HuH-7.5 (cell line): ENCODE measurements at regions not wholly inside any gene's neighbourhood (a gene's known extent, or its start where the extent isn't known, plus 50 kb on each side); places are given as distances from the start of the nearest gene placed in this dataset.
"Not testable (repeated sequence)": the region's sequence is repeated elsewhere in the genome, so short reads cannot be mapped to it uniquely, and the experiment has no call there.

Experiments
- DNase-seq: peaks from one replicate; pipeline ENCODE4 v3.0.0; 2011; ENCODE audit warnings: low spot score

DNA sequence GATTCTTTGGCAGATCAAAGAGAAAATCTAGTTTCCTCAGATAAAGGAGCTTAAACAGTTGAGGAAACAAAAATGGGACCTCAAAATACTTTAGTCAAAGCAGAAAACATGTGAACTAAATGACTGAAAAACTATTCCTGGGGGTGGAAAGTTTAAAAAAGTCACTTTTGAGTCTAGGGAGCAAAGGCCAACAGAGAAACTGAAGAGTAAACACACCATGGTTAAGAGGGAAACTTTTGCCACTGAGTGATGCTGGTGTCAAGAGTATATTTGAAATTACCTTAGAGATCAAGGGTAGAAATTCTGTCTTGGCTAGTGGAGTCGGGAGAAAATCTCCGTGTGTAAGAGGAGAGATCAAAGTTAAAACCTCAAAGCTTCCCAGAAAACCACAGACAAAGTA lies 501.2 kb upstream of the ADGRL4 start:
- DNase-seq, result no peak

DNA sequence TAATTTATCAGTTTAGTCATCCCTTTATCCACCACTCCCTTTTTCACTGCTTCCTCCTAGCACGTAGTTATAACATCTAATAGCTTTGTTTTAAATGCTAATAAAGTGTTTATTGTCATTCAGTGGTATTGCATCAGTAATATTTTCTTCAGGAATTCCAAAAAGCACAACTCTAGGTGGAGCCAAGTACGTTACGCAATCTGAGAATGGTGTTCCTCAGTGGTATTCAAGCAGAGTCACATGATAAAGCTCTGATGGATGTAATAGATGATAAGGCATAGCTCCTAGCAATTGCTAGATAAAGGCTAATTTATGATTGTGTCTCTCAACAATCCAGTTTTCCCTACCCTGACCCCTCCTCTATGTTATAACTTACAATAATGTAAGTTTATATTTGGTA lies 494.6 kb upstream of the ADGRL4 start:
- no peak for DNase-seq

DNA sequence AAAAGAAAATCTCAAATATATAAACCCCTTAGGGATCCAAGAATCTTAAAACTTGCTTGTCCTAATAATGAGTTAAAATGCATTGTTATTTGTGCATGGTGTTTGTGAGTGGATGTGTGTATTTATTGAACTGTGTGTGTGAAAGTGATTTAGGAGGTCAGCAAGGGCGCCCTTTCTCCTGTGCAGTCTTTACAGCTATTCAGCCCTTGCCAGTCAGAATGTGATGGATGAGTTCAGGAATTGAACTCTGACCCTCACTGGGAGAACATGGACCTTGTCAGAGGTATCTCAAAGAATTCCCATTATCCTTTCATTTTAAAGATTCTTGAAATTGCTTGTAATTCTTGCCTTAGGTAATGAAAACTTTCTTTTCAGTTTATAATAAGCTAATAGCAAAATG lies 493.0 kb upstream of the ADGRL4 start:
- DNase-seq, result no peak

DNA sequence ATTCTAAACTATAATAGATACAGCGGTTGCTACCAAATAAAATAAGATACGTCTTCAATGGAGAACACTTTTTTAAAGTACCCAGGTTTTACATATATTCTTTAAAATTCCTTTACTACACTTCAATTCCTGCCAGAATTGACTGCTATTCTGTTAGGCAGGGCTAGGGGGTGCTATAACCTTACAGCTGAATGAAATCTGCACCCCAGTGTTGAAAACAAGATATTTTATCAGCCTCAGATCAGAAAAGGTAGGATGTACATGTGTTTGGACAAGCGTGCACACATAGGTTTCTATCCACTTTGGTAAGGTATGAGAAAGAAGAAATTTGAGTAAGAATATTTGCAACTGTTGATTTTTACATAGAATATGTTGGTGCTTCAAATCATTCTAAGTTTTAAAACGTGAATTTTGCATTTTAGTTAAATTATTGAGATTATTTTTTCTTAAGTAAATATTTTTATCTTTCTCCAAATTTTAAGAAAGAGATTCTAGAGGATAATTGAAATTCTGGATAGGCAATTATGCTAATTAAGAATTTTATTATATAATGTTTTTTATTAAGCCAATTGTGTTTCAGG lies 490.8 kb upstream of the ADGRL4 start:
- DNase-seq, result no peak

DNA sequence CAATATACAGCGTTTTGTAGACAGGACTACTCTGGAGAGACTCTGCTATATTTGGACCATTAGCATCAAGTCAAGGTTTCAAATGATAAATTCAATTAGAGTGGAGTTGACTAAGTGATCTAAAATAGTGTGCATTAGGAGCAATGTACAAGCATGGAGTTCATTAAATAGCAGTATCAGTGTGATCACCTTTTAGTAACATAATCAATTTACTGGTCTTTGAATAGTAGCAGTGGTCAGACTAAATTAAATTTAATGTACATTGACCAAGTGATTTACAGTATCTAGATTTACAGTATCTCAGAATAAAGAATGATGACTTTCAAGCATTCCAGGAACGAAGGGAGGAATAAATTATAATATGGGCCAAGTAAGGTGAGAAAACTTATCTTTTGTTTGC lies 489.6 kb upstream of the ADGRL4 start:
- no peak for DNase-seq

DNA sequence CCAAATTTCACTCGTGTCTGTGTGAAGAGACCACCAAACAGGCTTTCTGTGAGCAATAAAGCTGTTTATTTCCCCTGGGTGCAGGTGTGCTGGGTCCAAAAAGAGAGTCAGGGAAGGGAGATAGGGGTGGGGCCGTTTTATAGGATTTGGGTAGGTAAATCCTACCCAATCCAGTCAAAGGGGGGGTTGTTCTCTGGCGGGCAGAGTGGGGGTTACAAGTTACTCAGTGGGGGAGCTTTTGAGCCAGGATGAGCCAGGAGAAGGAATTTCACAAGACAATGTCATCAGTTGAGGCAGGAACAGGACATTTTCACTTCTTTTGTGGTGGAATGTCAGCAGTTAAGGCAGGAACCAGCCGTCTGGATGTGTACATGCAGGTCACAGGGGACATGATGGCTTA lies 487.2 kb upstream of the ADGRL4 start:
- DNase-seq, result not testable (repeated sequence)

DNA sequence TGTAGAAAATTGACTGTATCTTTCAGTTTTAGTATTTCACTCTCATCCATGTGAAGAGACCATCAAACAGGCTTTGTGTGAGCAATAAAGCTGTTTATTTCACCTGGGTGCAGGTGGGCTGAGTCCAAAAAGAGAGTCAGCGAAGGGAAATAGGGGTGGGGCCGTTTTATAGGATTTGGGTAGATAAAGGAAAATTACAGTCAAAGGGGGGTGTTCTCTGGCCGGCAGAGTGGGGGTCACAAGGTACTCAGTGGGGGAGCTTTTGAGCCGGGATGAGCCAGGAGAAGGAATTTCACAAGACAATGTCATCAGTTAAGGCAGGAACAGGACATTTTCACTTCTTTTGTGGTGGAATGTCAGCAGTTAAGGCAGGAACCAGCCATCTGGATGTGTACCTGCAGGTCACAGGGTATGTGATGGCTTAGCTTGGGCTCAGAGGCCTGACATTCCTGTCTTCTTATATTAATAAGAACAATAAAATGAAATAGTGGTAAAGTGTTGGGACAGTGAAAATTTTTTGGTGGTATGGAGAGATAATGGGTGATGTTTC lies 482.1 kb upstream of the ADGRL4 start:
- not testable (repeated sequence) for DNase-seq

DNA sequence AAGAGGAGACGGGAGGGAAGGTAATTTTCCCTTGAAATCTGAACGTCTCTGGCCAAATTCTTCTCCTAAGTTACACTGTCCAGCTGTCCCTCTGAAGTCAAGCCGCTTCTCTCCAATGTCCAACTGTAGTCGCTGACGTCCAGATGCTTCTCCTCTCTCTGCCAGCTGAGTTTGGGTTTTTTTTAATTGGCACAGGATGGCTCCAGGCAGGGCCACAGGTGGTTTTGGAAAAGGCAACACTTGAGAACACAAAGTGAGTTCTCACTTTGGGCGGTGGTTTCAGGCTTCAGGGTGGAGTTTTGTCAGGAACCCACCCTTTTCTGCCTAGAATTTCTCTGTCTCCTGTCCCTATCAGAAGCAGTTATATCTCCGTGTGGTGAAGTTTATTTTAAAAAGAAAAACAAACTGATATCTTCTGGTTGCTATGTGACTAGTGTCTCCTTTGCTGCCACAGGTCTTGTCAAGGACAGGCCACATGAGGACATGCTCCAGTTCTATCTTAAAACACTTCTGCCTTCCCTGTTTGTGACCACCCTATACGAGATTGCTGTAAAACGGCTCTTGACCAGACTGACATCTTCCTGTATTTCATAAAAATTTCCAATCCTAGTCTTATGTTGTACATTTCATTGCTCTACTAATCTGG lies 472.3 kb upstream of the ADGRL4 start:
- no peak for DNase-seq

DNA sequence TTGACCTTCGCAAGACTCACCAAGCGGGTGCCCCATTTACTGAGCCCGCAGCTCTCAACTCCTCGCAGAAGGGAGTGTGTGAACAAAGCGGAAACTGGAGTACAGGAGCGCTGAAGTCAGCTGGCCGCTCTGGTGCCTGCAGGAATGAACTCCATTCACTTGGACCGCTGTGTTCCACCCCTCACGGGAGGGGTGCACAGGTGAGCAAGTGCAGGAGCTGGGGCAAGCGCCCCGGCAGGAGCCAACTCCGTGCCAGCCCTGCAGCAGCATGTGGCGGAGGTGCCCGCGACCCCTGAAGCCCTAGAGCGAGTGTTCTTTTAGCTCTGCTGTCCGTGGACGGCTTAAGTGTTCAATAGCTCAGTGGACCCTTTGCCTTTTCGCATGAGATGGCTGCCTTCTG lies 471.6 kb upstream of the ADGRL4 start:
- no peak for DNase-seq

DNA sequence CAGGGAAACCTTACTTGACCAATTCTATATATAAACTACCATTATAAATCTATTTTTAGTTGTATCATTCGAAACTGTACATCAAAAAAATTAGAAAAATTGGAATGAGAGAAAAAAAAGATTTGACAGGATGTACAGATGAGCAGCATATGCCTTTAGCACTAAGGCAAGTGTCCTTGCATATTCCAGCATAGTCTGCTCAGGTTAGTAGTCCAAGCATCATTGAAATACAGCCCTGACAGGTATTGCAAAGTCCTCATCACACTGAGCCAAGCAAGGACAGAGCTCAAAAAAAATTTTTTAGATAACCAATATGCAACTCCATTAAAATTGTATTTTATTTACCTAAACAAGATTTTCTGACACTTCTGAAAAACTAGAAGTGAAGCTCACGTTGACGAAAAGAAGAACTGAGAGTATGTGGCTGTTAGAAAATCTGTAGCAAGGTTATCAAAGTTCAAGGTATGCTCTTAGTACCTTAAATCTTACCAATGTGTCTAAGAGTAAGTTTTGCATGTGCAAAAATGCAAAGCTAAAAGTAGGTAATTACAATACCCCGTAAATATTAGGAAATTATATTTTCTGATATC lies 465.6 kb upstream of the ADGRL4 start:
- no peak for DNase-seq

DNA sequence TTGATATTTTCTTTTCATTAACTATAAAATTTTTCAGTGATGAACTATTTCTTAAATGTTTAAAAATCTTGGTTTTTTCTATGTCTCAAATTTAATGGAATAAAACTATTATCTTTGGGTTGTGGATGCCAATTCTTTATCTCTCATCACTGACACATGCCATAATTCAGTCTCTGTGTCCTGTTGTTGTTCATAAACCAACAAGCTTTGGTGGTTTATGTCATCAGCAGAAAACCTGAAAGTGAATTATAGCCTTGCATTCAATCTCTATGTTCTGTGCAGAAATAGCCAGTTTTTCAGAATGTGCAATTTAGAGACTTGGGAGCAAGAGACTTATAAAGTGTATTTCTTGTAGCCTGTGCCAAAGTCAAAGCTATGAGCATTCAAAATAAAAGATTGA lies 462.6 kb upstream of the ADGRL4 start:
- no peak for DNase-seq

DNA sequence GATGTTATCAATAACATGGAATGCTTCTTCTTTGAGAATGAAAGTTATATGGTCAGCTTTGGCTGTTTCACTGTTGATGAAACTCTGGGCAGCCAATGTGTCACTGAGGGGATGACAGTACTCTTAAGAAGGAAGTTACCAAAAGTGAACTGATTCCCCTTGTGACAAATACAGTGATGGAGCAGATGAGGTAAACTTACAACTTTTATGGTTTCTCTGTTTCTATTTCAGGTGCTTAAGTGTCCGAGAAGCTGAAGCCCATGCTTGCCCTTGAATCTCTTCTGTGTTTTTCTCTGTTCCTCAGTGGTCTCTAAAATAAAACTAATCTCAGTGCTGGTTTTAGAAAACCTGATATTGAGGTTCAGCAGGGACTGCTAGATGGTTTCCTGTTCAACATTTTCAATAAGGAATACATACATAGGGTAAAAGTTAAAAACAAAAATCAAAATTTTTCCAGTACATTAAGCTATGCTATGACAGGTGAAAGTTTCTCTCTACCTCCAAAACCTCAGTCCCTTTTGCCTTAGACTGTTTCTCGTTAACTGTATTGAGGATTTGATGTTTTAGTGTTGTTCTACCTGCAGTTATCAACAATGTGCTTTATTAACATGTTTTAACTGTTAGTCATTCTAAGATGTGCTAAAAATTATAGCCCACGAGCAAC lies 454.4 kb upstream of the ADGRL4 start:
- no peak for DNase-seq

DNA sequence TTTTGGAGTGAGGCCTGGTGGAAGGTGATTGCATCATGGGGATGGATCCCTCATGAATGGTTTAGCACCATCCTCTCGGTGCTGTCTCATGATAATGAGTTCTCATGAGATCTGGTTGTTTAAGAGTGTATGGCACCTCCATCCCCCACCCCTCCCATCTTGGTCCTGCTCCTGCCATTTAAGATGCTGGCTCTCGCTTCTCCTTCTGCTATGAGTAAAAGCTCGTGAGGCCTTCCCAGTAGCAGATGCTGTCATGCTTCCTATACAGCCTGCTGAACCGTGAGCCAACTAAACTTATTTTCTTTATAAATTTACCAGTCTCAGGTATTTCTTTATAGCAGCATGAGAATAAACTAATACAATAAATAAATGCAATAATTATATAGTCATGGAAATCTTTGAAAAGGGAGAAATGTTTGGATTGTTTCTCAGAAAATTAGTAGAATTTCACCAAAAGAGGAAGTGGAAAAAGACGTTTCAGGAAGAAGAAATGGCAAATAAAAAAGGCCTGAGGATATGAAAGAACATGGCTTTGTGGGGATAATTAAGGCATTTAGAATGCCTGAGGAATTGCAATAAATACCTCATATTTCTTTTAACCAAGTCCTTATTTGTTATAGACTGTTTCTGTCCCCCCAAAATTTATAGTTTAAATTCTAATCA lies 451.2 kb upstream of the ADGRL4 start:
- no peak for DNase-seq

DNA sequence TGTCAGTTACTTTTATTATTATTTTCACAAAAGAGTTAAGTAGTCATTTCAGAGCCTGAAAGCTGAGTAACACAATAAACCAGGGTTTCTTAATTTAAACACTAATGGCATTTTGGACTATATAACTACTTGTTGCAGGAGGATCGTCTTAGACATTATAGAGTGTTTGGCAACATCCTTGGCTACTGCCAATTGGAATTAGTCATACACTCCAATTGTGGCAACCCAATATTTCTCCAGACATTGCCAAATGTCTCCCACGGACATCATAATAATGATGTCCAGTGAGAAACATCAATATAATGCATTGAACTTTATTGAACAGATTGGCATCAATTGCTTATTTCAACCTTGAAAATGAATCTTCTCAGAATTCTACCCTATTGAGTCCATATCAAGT lies 441.9 kb upstream of the ADGRL4 start:
- DNase-seq, result no peak

DNA sequence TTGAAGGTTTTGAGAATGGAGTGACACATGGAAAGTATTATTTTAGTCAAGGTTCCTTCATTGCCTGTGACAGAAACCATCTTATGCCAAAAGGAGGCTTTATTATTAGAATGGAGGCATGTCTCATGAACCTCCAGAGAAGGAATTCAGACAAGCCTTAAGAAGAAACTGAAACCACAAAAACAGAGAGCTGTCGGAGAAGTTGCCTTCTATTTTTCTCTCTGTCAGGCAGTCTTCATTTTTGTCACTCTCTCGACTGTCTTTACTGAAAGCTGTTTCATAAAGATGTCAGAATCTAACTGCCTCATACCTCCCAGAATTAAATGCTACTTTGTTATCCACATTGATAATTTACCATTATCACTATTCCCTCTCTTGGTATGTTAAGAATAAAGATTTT lies 434.7 kb upstream of the ADGRL4 start:
- DNase-seq, result no peak

DNA sequence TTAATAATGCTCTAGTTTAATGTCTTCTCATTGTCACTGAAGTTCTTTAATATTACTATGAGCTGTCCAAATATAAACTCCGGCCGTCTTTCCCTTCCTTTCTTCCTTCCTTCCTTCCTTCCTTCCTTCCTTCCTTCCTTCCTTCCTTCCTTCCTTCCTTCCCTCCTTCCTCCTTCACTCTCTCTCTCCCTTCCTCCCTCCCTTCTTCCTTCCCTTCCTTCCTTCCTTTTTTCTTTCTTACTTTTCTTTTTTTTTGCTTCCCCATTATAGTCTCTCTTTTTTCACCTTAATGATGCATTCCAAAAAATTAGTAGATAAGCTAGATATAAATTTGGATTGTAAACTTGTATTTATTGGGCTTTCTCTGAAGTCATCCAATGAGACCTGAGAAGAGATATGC lies 431.0 kb upstream of the ADGRL4 start:
- DNase-seq, result no peak

DNA sequence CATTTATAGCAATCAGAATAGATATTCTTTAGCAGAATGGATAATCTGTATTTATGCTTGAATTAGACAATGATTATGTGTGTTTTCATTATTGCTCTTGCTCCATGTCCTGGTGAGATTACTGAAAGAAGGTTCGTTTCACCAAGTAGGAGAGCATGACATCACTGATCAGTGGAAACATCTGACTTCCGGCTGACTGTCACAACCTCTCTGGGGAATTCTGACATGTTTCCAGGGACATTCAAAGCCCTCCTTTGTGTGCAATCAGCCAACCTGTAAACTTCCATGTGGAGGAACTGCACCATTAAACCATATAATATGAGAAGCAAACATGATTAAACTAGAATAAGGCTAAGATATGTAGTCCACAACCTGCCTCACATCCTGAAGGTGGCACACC lies 424.8 kb upstream of the ADGRL4 start:
- DNase-seq, result no peak

DNA sequence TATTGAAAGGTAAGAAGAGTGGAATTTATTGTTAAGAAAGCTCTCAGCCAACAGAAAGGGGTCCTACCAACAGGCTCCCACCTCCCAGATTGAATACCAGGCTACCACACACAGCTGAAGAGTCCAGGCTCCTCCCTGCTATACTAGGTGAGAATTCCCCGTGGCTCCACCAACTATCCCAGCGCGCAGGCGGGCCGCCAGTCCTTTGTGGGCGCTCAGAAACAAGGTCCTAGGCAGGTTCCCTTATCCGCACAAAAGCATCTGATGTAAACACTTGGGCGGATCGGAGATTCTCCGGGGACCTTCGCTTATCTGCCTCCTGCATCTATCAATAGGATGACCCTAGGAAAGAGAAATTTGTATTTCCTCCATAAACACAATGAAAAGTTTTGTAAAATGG lies 423.9 kb upstream of the ADGRL4 start:
- no peak for DNase-seq

DNA sequence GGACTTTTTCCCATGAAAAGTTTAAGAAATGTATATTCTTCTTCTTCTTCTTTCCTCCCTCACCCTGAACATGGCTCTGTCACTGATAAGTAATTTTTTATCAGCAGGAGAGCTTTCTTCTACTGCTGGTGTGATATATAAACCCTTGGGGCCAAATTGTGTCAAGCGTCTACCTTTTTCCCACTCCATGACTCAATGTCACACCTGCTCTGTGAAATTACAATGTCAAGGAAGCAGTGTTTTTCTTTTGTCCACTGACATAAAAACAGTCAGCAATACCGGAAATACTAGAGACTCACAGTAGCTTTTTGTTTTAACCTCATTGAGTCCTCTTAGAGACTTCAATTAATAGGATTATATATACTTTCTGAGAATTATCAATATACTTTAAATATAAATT lies 416.2 kb upstream of the ADGRL4 start:
- DNase-seq, result no peak

DNA sequence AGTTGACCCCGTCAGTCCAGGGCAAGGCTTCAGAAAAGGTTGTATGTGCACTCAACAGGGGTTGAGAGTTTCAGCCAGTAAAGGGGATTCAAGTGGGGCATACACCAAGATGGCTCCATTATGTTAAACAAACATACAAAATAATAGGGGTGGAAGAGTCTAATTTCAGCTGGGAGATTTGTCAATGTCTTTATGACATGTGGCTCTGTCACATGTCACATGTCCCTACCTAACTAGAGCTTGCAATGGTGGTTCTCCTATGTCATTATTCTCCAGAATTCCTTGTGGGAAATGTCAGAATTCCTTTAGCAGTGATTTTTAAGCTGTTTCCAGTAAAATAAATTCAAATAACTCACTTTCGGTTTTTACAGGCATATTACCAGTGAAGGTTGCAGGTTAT lies 392.0 kb upstream of the ADGRL4 start:
- no peak for DNase-seq

DNA sequence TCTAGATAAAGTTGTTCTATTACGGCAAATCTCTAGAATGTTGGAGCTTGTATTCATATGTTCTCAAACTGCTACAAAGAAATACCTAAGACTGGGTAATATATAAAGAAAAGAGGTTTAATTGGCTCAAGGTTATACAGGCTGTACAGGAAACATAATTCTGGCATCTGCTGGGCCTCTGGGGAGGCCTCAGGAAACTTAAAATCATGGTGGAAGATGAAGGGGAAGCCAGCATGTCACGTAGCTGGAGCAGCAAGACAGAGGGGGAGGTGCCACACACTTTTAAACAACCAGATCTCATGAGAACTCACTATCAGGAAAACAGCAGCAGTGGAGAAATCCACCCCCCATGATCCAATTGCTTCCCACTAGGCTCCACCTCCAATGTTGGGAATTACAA lies 390.4 kb upstream of the ADGRL4 start:
- no peak for DNase-seq

DNA sequence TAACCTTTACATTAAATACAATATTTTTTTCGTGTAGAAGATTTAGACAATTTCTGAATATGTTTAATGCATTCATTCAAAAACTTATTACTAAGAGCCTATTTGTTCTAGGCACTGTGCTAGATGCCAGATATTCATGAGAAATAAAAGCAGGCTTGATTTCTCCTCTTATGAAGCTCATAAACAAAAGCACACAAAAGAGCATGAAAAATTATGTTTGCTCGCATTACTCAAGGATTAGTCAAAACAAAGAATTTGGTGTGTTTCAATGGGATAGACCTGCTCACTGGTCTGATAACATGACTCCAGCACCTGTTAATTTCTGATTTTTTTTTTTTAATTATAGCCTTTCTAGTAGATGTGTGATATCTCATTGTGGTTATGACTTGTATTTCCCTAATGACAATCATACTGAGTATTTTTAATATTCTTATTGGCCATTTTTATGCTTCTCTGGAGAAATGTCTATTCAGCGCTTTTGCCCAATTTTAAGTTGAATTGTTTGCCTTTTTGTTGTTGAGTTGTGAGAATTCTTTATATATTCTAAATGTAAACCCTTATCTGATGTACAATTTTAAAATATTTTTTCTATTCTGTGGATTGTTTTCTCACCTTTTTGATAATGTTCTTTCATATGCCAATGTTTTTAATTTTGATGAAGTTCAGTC lies 382.3 kb upstream of the ADGRL4 start:
- DNase-seq, result no peak
